IMR-90 (cell line): ENCODE measurements at regions not wholly inside any gene's neighbourhood (a gene's known extent, or its start where the extent isn't known, plus 50 kb on each side); places are given as distances from the start of the nearest gene placed in this dataset.

Experiments used
- ATAC-seq: fragments of 200-7000 bp; cut with Tn5 transposase; 2 replicates; pipeline ENCODE4 v1.9.1; 2020; ENCODE audit warnings: low read depth, mild to moderate bottlenecking, moderate library complexity
- BruUV-seq: library from RNA; stranded (reverse); fragments of 400-500 nt; replicated peaks from 2 replicates; lab custom pipeline; 2021; lab: Mats Ljungman, UMichigan
- CTCF ChIA-PET: fragments of 300-600 bp; formaldehyde crosslinking; extraction: SDS; loops from one replicate; lab custom pipeline; 2021; ENCODE audit warnings: antibody characterized with exemption; lab: Yijun Ruan, JAX
- POLR2A ChIA-PET: fragments of 300-600 bp; sonication (Branson Sonifier 250); formaldehyde crosslinking; loops from one replicate; lab custom pipeline; 2022; ENCODE audit warnings: antibody characterized with exemption; ENCODE audit not compliant: unreplicated experiment; lab: Charles Lee
- DNase-seq: peaks from one replicate; pipeline ENCODE4 v3.0.0; 2013
- H2AFZ ChIP-seq: replicated peaks from 2 replicates; pipeline ENCODE3; 2013; ENCODE audit warnings: low read length, mild to moderate bottlenecking; ENCODE audit not compliant: poor library complexity
- H2AK5ac ChIP-seq: 2 replicates; pipeline ENCODE4 v1.6.1; 2013; ENCODE audit warnings: low read depth, low read length, inconsistent platforms
- H2AK9ac ChIP-seq: replicated peaks from 2 replicates; pipeline ENCODE3; 2013; ENCODE audit warnings: mild to moderate bottlenecking, low read depth, low read length, moderate library complexity; ENCODE audit not compliant: poor library complexity
- H2BK120ac ChIP-seq: 2 replicates; pipeline ENCODE4 v1.6.1; 2013; ENCODE audit warnings: low read depth, low read length, inconsistent platforms
- H2BK15ac ChIP-seq: 3 replicates; pipeline ENCODE4 v1.6.1; 2013; ENCODE audit warnings: low read depth, low read length, inconsistent platforms
- H2BK20ac ChIP-seq: 2 replicates; pipeline ENCODE4 v1.6.1; 2013; ENCODE audit warnings: low read depth, mild to moderate bottlenecking, inconsistent platforms, low read length, moderate library complexity
- H2BK5ac ChIP-seq: 2 replicates; pipeline ENCODE4 v1.6.1; 2013; ENCODE audit warnings: mild to moderate bottlenecking, low read depth, low read length, inconsistent platforms; ENCODE audit not compliant: poor library complexity, severe bottlenecking
- H3K14ac ChIP-seq: replicated peaks from 2 replicates; pipeline ENCODE4 v1.6.1; 2013; ENCODE audit warnings: low read depth, low read length, inconsistent platforms
- H3K18ac ChIP-seq: 2 replicates; pipeline ENCODE4 v1.6.1; 2013; ENCODE audit warnings: low read depth, low read length, control low read depth
- H3K23ac ChIP-seq: 2 replicates; pipeline ENCODE4 v1.6.1; 2013; ENCODE audit warnings: low read depth, low read length, inconsistent platforms
- H3K27ac ChIP-seq: 2 replicates; pipeline ENCODE4 v1.5.1; 2013; ENCODE audit warnings: mild to moderate bottlenecking, control low read depth, low read length; ENCODE audit not compliant: insufficient read depth
- H3K27me3 ChIP-seq: 2 replicates; pipeline ENCODE4 v1.6.1; 2013; ENCODE audit warnings: low read length; ENCODE audit not compliant: control insufficient read depth, insufficient read depth
- H3K36me3 ChIP-seq: 2 replicates; pipeline ENCODE4 v1.6.1; 2013; ENCODE audit warnings: low read length, mixed read lengths; ENCODE audit not compliant: control insufficient read depth, insufficient read depth
- H3K4ac ChIP-seq: 2 replicates; pipeline ENCODE4 v1.6.1; 2013; ENCODE audit warnings: low read depth, low read length, inconsistent platforms
- H3K4me1 ChIP-seq: 2 replicates; pipeline ENCODE4 v1.6.1; 2013; ENCODE audit warnings: low read length, mixed read lengths; ENCODE audit not compliant: control insufficient read depth, insufficient read depth
- H3K4me2 ChIP-seq: 2 replicates; pipeline ENCODE4 v1.6.1; 2013; ENCODE audit warnings: low read depth, mild to moderate bottlenecking, control low read depth, low read length, moderate library complexity
- H3K4me3 ChIP-seq: 2 replicates; pipeline ENCODE4 v1.5.1; 2013; ENCODE audit warnings: low read depth, mild to moderate bottlenecking, control low read depth, low read length, moderate library complexity; ENCODE audit not compliant: insufficient read depth
- H3K56ac ChIP-seq: 2 replicates; pipeline ENCODE4 v1.6.1; 2013; ENCODE audit warnings: low read length, inconsistent platforms; ENCODE audit not compliant: insufficient read depth; ENCODE audit errors: extremely low read depth
- H3K79me1 ChIP-seq, 2 experiments: 2 replicates each; pipeline ENCODE4 v1.6.1; 2013; ENCODE audit warnings: low read length in 2 of 2, inconsistent platforms in 1 of 2, low read depth in 1 of 2
- H3K9ac ChIP-seq: 2 replicates; pipeline ENCODE4 v1.6.1; 2013; ENCODE audit warnings: low read depth, low read length, control low read depth
- H3K9me1 ChIP-seq: 2 replicates; pipeline ENCODE4 v1.6.1; 2013; ENCODE audit warnings: low read length, inconsistent platforms; ENCODE audit not compliant: insufficient read depth
- H3K9me3 ChIP-seq: 2 replicates; pipeline ENCODE4 v1.6.1; 2013; ENCODE audit warnings: low read length; ENCODE audit not compliant: control insufficient read depth, insufficient read depth
- H4K20me1 ChIP-seq: 2 replicates; pipeline ENCODE4 v1.6.1; 2013; ENCODE audit warnings: low read length, inconsistent platforms; ENCODE audit not compliant: insufficient read depth
- H4K5ac ChIP-seq: 2 replicates; pipeline ENCODE4 v1.6.1; 2013; ENCODE audit warnings: mild to moderate bottlenecking, low read depth, low read length, control low read depth
- H4K8ac ChIP-seq, 2 experiments: 2 replicates each; pipeline ENCODE4 v1.6.1; 2013; ENCODE audit warnings: low read depth in 2 of 2, low read length in 2 of 2, control low read depth in 1 of 2, inconsistent platforms in 1 of 2
- H4K91ac ChIP-seq: 2 replicates; pipeline ENCODE4 v1.6.1; 2013; ENCODE audit warnings: low read depth, low read length, inconsistent platforms; ENCODE audit not compliant: insufficient read depth
- CEBPB ChIP-seq: IDR thresholded peaks from 2 replicates; pipeline ENCODE4 v1.6.1; 2012; ENCODE audit warnings: low read depth, low read length, improper control_type of control experiment
- CTCF ChIP-seq: conservative IDR thresholded peaks from 2 replicates; pipeline ENCODE4 v1.5.1; 2012; ENCODE audit warnings: mild to moderate bottlenecking, low read depth, low read length, improper control_type of control experiment
- ELK1 ChIP-seq: fragments of 150-350 bp; IDR thresholded peaks from 2 replicates; pipeline ENCODE4 v1.6.1; 2016; ENCODE audit warnings: low read depth, mild to moderate bottlenecking, low read length, moderate library complexity, borderline replicate concordance
- MAFK ChIP-seq: IDR thresholded peaks from 2 replicates; pipeline ENCODE4 v1.6.1; 2012; ENCODE audit warnings: low read depth, low read length, improper control_type of control experiment
- MAZ ChIP-seq: IDR thresholded peaks from 2 replicates; pipeline ENCODE4 v1.6.1; 2012; ENCODE audit warnings: low read depth, mild to moderate bottlenecking, low read length, improper control_type of control experiment, moderate library complexity, borderline replicate concordance
- MXI1 ChIP-seq: IDR thresholded peaks from 2 replicates; pipeline ENCODE4 v1.6.1; 2012; ENCODE audit warnings: low read depth, mild to moderate bottlenecking, low read length, moderate library complexity, borderline replicate concordance
- NFE2L2 ChIP-seq: fragments of 150-350 bp; IDR thresholded peaks from 2 replicates; pipeline ENCODE4 v1.6.1; 2016; ENCODE audit warnings: low read depth, mild to moderate bottlenecking, low read length
- POLR2A ChIP-seq: IDR thresholded peaks from 2 replicates; pipeline ENCODE4 v1.6.1; 2012; ENCODE audit warnings: mild to moderate bottlenecking, low read depth, low read length
- RAD21 ChIP-seq: IDR thresholded peaks from 2 replicates; pipeline ENCODE4 v1.6.1; 2012; ENCODE audit warnings: low read length, improper control_type of control experiment
- RCOR1 ChIP-seq: IDR thresholded peaks from 2 replicates; pipeline ENCODE4 v1.6.1; 2012; ENCODE audit warnings: mild to moderate bottlenecking, low read length, improper control_type of control experiment; ENCODE audit not compliant: insufficient replicate concordance
- RFX5 ChIP-seq: IDR thresholded peaks from 2 replicates; pipeline ENCODE4 v1.8.0; 2012; ENCODE audit warnings: low read depth, mild to moderate bottlenecking, low read length, moderate library complexity
- SMC3 ChIP-seq: fragments of 150-350 bp; IDR thresholded peaks from 2 replicates; pipeline ENCODE4 v1.6.1; 2016; ENCODE audit warnings: low read depth, mild to moderate bottlenecking, antibody characterized with exemption, low read length, moderate library complexity
- WGBS, 2 experiments: methylation state at CpG; one replicate each; pipeline versions ENCODE4 v1.1.5 to v1.1.7; 2013; ENCODE audit warnings: missing lambda C conversion rate in 2 of 2; ENCODE audit not compliant: insufficient read length in 1 of 2; ENCODE audit errors: extremely low coverage in 2 of 2; 5-methylcytosine and 5-hydroxymethylcytosine counted together
- dilution Hi-C: fragments of 300-500 bp; cut with HindIII; formaldehyde crosslinking; loops from one replicate; pipeline ENCODE4 v1.14.3; 2018; ENCODE audit warnings: low sequenced_read_pairs; ENCODE audit not compliant: unreplicated experiment
- in situ Hi-C: fragments of 300-500 bp; cut with MboI; formaldehyde crosslinking; loops from 3 replicates; pipeline ENCODE4 v1.14.3; 2019; ENCODE audit warnings: low sequenced_read_pairs, inconsistent platforms, mixed read lengths
- intact Hi-C: fragments of 100-400 bp; cut with micrococcal nuclease; formaldehyde crosslinking; loops from 2 replicates; pipeline ENCODE4 v1.10.0; 2022

DNA sequence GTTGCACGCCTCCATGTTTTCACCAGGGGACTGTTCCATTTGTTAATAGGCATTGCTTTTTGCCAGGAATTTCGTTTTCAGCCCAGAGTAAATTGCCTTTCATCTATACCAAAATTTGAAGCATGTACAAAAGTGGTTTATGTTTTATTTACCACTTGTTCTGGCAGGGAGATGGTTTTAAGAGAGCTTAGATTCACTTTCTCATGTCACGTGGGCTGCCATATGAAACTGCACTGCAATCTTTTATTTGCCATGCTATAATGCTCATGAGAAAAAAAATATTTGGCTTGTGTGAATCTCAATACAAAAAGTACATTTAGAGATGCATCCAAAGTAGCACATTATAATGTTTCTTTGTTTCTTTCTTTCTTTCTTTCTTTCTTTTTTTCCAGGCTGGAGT, 284.1 kb upstream of the GRIA1 start:
- H3K27ac ChIP-seq: no peak overlapping the region
- no CpG with 5 or more reads among the region's 3 CpGs for WGBS, 2 experiments
- no peak overlapping the region for H3K56ac ChIP-seq
- no peaks in the 10 kb centered on the region for H3K79me1 ChIP-seq
- H3K9ac ChIP-seq: no peak overlapping the region
- H2BK5ac ChIP-seq: no peak overlapping the region
- no peaks in the 10 kb centered on the region for H4K20me1 ChIP-seq
- no peak overlapping the region for H4K5ac ChIP-seq
- ChIA-PET POLR2A (no interaction called here), CTCF (no interaction called here)
- H3K9me3 ChIP-seq: peaks cover 3% of the 10 kb centered on the region
- ATAC-seq (no peak), DNase-seq (no peak)
- H3K27me3 ChIP-seq: no peaks in the 10 kb centered on the region
- no peak overlapping the region for H2BK15ac ChIP-seq
- no peak overlapping the region for H4K91ac ChIP-seq
- H3K14ac ChIP-seq: no peak overlapping the region
- H3K4me3 ChIP-seq: no peak overlapping the region
- intact Hi-C loops (no loop called here), in situ Hi-C loops (no loop called here), dilution Hi-C loops (no loop called here)
- H2AK5ac ChIP-seq: no peak overlapping the region
- H4K8ac ChIP-seq: no peak overlapping the region
- no peak overlapping the region for H2BK20ac ChIP-seq
- TF ChIP-seq NFE2L2 (no peak), RAD21 (no peak), MXI1 (no peak), POLR2A (no peak), SMC3 (no peak), RCOR1 (no peak), MAZ (no peak), RFX5 (no peak), ELK1 (no peak), CTCF (no peak), CEBPB (no peak), MAFK (no peak)
- no peak overlapping the region for H2AFZ ChIP-seq
- no peaks in the 10 kb centered on the region for H3K36me3 ChIP-seq
- no peak overlapping the region for H2AK9ac ChIP-seq
- H2BK120ac ChIP-seq: no peak overlapping the region
- H3K4me1 ChIP-seq: no peaks in the 10 kb centered on the region
- H3K4ac ChIP-seq: no peak overlapping the region
- no TSS peak for BruUV-seq
- no peaks in the 10 kb centered on the region for H3K9me1 ChIP-seq
- H3K4me2 ChIP-seq: no peak overlapping the region
- H3K18ac ChIP-seq: no peak overlapping the region
- no peak overlapping the region for H3K23ac ChIP-seq
